ENCODE measurements at regions not wholly inside any gene's neighbourhood (a gene's known extent, or its start where the extent isn't known, plus 50 kb on each side); places are given as distances from the start of the nearest gene placed in this dataset.

DNA sequence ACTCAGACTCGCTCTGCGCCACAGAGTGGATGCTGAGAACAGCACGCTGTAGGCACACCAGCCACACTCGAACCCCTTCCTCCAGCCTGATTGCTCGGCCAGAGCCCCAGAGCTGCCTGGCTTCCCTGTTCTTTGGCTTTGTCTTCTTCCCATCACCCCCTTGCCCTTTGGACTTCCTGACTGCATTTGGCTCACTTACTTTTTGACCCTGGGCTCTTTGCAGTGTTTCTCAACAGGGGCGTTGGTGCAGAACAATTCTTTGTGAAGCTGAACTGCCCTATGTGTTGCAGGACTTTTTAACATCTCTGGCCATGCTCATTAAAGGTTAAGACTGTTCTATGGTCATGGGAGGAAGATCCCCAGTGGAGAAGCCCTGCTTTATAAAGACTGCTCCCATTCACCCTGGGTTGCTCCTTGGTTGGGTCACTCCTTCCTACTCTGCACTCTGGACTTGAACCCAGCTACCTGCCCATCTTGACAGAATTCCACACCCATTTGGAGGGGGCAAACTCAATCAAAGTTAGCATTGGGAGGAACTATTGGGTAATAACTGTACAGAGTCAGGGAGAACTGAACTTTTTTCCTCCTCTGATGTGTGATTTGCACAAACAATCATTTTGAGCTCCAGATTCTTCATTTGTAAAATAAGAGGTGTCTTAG lies 127.7 kb upstream of the PLEKHG7 start:
- DNase-seq (ENCODE audit: low read depth), result no peak
- TF ChIP-seq, protein P1, sequence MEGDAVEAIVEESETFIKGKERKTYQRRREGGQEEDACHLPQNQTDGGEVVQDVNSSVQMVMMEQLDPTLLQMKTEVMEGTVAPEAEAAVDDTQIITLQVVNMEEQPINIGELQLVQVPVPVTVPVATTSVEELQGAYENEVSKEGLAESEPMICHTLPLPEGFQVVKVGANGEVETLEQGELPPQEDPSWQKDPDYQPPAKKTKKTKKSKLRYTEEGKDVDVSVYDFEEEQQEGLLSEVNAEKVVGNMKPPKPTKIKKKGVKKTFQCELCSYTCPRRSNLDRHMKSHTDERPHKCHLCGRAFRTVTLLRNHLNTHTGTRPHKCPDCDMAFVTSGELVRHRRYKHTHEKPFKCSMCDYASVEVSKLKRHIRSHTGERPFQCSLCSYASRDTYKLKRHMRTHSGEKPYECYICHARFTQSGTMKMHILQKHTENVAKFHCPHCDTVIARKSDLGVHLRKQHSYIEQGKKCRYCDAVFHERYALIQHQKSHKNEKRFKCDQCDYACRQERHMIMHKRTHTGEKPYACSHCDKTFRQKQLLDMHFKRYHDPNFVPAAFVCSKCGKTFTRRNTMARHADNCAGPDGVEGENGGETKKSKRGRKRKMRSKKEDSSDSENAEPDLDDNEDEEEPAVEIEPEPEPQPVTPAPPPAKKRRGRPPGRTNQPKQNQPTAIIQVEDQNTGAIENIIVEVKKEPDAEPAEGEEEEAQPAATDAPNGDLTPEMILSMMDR (IDR thresholded peaks at IDR 0.05; ENCODE audit: insufficient read depth, low read depth, low read length, missing control alignments), result no peak
- H3K4me3 ChIP-seq (ENCODE audit: low read length), result no peak overlapping the region

DNA sequence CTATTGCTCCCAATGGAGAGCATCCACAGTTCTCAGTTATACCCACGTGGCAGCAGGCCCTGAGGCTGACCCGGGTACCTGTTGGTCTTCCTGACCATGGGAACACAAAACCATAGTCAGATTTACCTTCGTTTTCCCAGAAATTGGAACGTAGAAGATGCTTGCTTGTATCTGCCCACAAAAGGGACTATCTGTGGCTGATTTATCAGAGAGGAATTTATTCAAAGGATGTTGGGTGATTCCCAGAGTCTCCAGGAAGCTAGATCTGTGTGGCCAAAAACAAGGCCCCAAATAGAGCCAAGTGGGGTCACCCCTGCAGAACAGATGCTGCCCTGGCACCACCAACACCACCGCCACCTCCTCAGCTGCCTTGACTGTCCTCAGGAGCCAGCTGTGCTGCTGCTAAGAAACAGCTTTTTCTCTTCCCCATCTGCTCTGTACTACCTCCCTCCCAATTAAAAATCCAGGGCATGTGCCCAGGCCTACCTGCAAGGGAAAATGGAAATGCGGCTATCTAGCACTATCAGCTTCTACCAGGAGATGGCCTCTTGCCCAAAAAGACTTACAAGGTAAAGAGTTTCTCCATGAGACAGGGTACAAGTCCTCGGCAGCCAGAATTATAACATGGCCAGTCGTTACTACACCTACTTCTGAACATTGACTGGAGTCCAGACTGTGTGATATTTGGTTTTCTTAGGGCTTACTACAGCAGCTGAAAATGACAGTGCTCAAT lies 128.6 kb upstream of the PLEKHG7 start:
- TF ChIP-seq, protein P1 (IDR thresholded peaks at IDR 0.05; ENCODE audit: insufficient read depth, low read depth, low read length, missing control alignments), result peak; percentile 65
- H3K4me3 ChIP-seq (ENCODE audit: low read length), result no peak overlapping the region
- peak; percentile 68 for DNase-seq (ENCODE audit: low read depth)

DNA sequence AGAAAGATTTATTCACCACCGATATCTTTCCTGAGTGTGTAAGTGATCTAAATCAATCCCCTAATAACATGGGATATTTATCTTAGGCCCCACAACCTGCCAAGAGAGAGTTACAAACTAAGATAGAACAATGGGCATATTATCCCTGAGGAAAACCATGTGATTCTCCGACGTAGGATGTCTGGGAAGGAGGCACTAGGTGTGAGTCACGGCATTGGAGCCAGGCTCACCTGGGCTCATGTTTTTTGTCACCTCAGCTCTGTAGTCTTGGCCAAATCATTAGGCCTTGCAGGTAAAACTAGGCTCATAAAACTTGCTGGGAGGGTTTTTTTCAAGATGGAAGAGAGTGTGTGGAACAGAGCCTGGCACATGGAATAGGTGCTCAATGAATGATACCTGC lies 129.7 kb upstream of the PLEKHG7 start:
- TF ChIP-seq, protein P1 (IDR thresholded peaks at IDR 0.05; ENCODE audit: insufficient read depth, low read depth, low read length, missing control alignments), result no peak
- no peak overlapping the region for H3K4me3 ChIP-seq (ENCODE audit: low read length)
- DNase-seq (ENCODE audit: low read depth), result peak; percentile 66

DNA sequence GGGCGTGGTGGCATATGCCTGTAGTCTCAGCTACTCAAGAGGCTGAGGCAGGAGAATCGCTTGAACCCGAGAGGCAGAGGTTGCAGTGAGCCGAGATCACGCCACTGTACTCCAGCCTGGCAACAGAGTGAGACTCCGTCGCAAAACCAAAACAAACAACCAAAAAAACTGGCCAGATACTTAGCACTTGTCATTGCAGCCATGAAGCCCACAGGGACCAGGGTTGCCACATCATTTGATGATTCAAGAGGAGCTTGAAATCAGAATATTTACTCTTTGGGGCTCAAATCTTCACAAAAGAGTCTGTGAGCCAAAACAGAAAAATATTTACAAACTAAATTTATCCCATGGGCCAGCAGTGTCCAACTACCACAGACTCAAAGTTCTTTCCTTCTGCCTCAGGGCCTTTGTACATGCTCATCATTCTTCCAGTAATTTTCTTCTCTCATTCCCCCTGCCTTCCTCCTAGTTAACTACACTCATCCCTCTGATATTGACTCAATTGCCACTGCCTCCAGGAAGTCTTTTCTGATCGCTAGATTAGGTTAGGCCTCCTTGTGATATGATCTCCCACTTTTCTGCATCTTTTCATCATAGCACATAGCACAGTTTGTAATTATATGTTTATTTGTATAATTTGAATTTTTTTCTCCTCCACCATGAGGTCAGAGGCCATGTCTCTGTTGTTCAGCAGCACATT lies 130.8 kb upstream of the PLEKHG7 start:
- DNase-seq (ENCODE audit: low read depth), result no peak
- TF ChIP-seq, protein P1 (IDR thresholded peaks at IDR 0.05; ENCODE audit: insufficient read depth, low read depth, low read length, missing control alignments), result no peak
- H3K4me3 ChIP-seq (ENCODE audit: low read length), result no peak overlapping the region

DNA sequence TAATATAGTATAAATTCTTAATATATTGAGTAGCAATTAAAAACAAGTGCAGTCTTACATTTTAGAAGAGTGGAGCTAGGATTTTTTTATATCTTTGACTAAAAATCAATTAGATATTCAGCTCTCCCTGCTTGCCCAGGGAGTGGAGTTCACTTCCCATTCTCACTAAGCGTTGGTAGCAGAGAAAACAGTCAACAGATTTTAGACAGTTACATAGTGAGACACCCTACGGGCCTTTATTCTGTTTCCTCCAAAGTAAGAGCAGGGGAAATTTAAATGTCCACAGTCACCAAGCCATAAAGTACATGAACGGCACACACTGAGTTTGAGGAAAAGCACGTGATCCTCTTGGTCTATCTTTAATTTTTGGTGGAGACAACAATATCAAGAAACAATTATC lies 131.6 kb upstream of the PLEKHG7 start:
- DNase-seq (ENCODE audit: low read depth), result no peak
- no peak overlapping the region for H3K4me3 ChIP-seq (ENCODE audit: low read length)
- TF ChIP-seq, protein P1 (IDR thresholded peaks at IDR 0.05; ENCODE audit: insufficient read depth, low read depth, low read length, missing control alignments), result no peak

DNA sequence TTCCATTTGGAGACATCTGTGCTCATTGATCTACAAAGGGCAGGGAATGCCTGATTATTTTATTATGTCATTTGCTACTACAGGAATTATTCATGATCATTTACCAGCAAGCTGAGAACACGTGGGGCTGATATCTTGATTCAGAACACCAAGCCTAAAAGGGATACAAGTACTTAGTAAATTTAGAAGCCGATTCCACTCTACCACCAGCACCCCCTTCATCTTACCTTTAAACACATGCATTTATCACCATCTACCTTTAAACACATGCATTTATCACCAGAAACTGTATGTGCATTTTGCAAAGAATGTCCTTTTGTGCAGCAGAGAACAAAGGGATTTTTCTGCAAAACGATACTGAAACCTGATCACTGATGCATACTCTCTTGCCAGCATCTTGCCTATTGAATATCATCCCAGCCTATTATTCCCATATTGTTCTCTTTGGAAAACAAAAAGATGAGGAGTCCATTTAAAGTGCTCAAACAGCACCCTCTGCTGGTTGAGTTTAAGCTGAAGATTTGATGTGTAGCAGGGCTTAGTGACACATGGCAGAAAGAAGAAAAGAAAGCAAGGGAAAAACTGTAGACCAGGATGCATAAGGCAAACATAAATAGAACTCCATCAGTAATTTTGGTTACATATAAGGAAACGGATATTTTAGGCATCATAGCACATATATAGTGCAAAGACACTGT lies 132.6 kb upstream of the PLEKHG7 start:
- TF ChIP-seq, protein P1 (IDR thresholded peaks at IDR 0.05; ENCODE audit: insufficient read depth, low read depth, low read length, missing control alignments), result peak; percentile 70
- peak; percentile 86 for DNase-seq (ENCODE audit: low read depth)
- no peak overlapping the region for H3K4me3 ChIP-seq (ENCODE audit: low read length)
